AG09319 (cell line): ENCODE measurements at regions not wholly inside any gene's neighbourhood (a gene's known extent, or its start where the extent isn't known, plus 50 kb on each side); places are given as distances from the start of the nearest gene placed in this dataset.

Experiments used
- DNase-seq: peaks from one replicate; pipeline ENCODE4 v3.0.0-alpha.2; 2010; ENCODE audit warnings: low read depth; ENCODE audit errors: extremely low read depth
- TF ChIP-seq, protein P1 (sequence below): IDR thresholded peaks from 2 replicates; pipeline ENCODE4 v1.5.1; 2011; ENCODE audit warnings: low read depth, mild to moderate bottlenecking, inconsistent platforms, low read length, moderate library complexity

DNA sequence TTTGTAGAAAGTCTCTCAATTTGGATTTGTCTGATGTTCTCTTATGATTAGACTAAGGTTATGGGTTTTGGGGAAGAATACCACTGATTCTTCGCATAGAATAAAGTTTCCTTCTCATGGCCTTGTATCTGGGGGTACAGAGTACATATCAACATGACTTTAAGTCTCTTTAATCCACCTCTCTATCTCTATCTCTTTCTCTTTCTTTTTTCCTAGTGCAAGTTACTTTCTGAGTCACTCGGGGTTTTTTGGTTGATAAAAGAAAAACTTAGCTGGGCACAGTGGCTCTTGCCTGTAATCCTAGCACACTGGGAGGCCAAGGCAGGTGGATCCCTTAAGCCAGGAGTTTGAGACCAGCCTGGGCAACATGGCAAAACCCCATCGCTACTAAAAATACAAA is 100.1 kb upstream of the MAP4K3 start:
- TF ChIP-seq, protein P1, sequence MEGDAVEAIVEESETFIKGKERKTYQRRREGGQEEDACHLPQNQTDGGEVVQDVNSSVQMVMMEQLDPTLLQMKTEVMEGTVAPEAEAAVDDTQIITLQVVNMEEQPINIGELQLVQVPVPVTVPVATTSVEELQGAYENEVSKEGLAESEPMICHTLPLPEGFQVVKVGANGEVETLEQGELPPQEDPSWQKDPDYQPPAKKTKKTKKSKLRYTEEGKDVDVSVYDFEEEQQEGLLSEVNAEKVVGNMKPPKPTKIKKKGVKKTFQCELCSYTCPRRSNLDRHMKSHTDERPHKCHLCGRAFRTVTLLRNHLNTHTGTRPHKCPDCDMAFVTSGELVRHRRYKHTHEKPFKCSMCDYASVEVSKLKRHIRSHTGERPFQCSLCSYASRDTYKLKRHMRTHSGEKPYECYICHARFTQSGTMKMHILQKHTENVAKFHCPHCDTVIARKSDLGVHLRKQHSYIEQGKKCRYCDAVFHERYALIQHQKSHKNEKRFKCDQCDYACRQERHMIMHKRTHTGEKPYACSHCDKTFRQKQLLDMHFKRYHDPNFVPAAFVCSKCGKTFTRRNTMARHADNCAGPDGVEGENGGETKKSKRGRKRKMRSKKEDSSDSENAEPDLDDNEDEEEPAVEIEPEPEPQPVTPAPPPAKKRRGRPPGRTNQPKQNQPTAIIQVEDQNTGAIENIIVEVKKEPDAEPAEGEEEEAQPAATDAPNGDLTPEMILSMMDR = no peak
- no peak for DNase-seq

DNA sequence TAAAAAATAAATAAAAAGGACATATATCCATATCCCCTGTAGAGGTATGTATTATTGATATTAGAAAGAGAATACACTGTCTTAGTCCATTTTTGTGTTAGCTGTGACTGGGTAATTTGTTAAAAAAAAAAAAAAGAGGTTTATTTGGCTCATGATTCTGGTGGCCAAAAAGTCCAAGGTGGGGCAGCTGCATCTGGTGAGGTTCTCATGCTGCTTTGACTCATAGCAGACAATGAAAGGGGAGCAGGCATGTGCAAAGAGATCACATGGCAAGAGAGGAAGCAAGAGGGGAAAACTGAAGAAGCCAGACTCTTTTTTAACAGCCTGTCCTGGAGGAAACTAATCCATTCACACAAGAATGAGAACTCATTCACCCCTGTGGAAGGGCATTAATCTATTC is 101.6 kb upstream of the MAP4K3 start:
- TF ChIP-seq, protein P1 = no peak
- no peak for DNase-seq

DNA sequence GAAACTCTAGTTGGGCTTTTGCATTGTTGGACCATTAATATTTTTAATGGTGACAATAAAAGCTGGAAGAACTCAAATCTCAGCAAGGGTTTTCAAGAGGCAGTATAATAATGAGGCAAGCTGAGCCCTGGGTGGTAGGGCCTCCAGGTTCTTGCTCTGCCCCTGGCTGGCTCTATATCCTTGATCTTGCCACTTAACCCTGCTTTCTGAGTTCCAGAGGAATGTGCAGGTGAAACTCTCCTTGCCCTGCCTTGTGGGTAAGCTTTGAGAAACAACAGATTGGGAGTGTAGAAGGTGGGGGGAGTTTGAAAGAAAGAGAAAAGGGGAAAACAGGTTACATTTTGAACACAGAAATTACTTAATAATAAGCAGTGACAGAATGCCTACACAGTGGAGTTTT is 103.3 kb upstream of the MAP4K3 start:
- DNase-seq = no peak
- TF ChIP-seq, protein P1 = no peak

DNA sequence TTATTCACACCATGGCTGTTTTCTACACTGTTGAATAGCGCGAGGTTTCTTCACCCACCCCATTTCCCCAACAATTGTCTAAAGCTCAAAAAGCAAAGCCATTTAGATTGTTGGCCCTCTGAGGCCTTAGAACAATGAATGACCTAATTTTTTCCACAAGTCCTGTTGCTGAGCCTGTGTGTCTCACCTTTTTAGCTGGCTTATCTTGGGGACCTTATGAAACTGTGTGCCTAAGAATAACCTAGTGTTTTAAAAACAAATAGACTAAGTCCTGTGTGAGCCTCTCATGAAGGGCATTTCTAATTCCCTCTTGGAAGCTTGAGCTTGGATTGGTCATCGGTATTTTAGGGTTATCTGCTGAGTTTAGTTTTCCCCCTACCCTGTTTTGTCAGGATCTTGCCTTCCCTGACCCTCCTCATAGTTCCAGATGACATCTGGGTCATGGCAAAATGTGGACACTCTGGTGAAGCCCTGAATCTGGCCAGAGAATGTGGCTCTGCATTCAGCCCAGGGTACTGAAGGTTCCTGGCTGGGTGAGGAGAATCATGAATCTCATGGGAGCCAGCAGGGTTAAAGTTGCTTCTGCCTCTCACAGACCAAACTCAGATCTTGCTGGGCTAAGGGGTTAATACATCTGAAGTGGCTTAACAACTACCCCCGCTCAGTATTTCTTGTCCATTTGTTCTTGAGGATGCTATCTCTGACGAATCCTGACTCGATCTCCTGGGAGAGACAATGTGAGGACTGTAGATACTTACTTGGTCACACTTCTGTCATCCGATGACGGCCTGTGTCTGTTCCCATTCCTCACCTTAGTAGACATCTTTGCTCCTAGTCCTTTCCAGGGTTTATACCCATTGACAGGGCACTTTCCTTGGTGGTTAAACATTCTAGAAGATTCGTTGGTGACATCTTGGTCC is 104.2 kb upstream of the MAP4K3 start:
- DNase-seq = no peak
- TF ChIP-seq, protein P1 = no peak

DNA sequence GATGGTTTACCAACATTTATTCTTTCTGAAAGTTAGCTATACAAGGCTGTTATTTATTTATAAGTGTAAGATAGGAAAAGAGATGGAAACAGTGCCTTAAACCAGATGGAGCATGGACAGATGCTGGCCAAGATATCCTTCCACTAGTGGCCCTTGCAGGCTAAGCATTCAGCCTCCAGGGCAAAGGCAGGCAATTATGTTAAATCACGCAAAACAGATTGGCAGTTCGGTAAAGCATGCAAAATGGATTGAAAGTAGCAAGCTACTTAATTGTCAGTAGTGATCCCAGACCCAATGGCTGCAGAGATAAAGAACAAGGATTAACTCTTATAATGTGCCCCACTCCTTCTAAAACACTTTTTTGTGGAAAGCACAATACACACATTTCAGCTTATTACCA is 105.4 kb upstream of the MAP4K3 start:
- peak; percentile 35 for DNase-seq
- TF ChIP-seq, protein P1 = no peak

DNA sequence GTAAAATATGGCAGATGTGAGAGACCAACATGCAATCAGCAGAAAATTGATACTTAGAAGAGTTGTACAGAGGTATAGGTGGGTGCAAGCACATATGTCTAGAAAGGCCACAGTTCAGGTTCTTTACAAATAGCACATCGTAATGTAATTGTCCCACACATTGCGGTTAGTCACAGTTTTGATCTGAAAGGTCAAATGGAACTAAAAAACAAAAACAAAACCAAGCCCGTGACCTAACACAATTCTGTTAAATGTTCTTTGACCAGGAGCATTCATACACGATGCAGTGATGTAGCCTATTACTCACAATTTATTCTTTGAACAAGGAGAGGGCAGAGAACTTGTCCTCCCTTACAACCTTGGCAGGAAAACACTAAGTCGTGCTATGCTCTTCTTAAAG is 108.9 kb upstream of the MAP4K3 start:
- TF ChIP-seq, protein P1 = no peak
- DNase-seq = no peak

DNA sequence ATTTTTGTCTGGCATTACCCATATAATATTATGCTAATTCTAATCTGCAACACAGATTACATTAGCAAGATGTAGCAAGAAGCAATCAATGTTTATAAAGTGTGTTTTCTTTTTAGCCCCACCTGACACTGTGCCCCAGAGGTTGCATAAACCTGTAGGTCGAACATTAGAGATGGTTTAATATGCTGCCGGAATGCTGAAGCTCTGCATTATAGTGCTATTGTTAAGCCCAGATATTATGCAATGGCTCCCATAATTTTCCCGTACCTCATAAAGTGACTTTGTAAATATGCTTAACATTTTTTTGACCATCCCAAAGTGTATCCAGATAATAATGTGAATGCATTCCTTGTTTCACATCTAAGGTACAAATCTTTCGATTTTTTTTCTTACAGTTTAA is 109.3 kb upstream of the MAP4K3 start:
- TF ChIP-seq, protein P1 = no peak

More for the DNA sequence above, 109.3 kb upstream of the MAP4K3 start:
- DNase-seq = no peak
